ENCODE measurements at regions not wholly inside any gene's neighbourhood (a gene's known extent, or its start where the extent isn't known, plus 50 kb on each side); places are given as distances from the start of the nearest gene placed in this dataset.

GRCh38 chr14:42541535-42542001 lies 934.9 kb downstream of the LRFN5 start:
- no peak for TF ChIP-seq ZNF133 (tag by site-specific recombination; IDR thresholded peaks at IDR 0.05)
- TF ChIP-seq ZNF544 (tag by site-specific recombination; IDR thresholded peaks at IDR 0.05), result no peak
- no peak for TF ChIP-seq ZNF510 (tag by site-specific recombination; IDR thresholded peaks at IDR 0.05; ENCODE audit: insufficient replicate concordance)
- no peak for TF ChIP-seq ZBTB8A (tag by site-specific recombination; IDR thresholded peaks at IDR 0.05)
- TF ChIP-seq ZFP3 (tag by site-specific recombination; IDR thresholded peaks at IDR 0.05; ENCODE audit: low read depth), result no peak
- TF ChIP-seq ZNF664 (tag by site-specific recombination; IDR thresholded peaks at IDR 0.05), result no peak
- TF ChIP-seq, protein P1, sequence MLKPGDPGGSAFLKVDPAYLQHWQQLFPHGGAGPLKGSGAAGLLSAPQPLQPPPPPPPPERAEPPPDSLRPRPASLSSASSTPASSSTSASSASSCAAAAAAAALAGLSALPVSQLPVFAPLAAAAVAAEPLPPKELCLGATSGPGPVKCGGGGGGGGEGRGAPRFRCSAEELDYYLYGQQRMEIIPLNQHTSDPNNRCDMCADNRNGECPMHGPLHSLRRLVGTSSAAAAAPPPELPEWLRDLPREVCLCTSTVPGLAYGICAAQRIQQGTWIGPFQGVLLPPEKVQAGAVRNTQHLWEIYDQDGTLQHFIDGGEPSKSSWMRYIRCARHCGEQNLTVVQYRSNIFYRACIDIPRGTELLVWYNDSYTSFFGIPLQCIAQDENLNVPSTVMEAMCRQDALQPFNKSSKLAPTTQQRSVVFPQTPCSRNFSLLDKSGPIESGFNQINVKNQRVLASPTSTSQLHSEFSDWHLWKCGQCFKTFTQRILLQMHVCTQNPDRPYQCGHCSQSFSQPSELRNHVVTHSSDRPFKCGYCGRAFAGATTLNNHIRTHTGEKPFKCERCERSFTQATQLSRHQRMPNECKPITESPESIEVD (tag by site-specific recombination; IDR thresholded peaks at IDR 0.05), result no peak
- TF ChIP-seq ZNF274 (IDR thresholded peaks at IDR 0.05; ENCODE audit: low read length), result no peak
- no peak for TF ChIP-seq ZNF274 (tag by site-specific recombination; IDR thresholded peaks at IDR 0.05; ENCODE audit: borderline replicate concordance)
- TF ChIP-seq ZNF692 (tag by site-specific recombination; IDR thresholded peaks at IDR 0.05), result no peak
- TF ChIP-seq ZNF645 (tag by site-specific recombination; IDR thresholded peaks at IDR 0.05), result no peak
- no peak for TF ChIP-seq GLIS1 (tag by site-specific recombination; IDR thresholded peaks at IDR 0.05)
- no peak for TF ChIP-seq REST (tag by site-specific recombination; IDR thresholded peaks at IDR 0.05)
- no peak for TF ChIP-seq ZNF16 (tag by site-specific recombination; IDR thresholded peaks at IDR 0.05; ENCODE audit: low read depth)
- Histone ChIP-seq H3K9me3 (ENCODE audit: control insufficient read depth, insufficient read depth, low read depth, low read length) (no peaks in the 10 kb centered on the region; the same call in 1 of the 2 replicates), H3K4me1 (ENCODE audit: control insufficient read depth, insufficient read depth, low read length) (no peaks in the 10 kb centered on the region), H3K27ac (ENCODE audit: extremely low read depth, low read depth, low read length) (no peak overlapping the region), H3K36me3 (ENCODE audit: control insufficient read depth in 2 of 2, insufficient read depth in 1 of 2, low read length in 2 of 2) (no peaks in the 10 kb centered on the region), H3K4me3 (ENCODE audit: low read depth, low read length) (no peak overlapping the region)
- ChIA-PET POLR2A (no interaction called here), CTCF (no interaction called here)

GRCh38 chr14:42535397-42535796 lies 928.7 kb downstream of the LRFN5 start:
- Histone ChIP-seq H3K27ac (ENCODE audit: extremely low read depth, low read depth, low read length) (no peak overlapping the region), H3K4me1 (ENCODE audit: control insufficient read depth, insufficient read depth, low read length) (no peaks in the 10 kb centered on the region), H3K36me3 (ENCODE audit: control insufficient read depth in 2 of 2, insufficient read depth in 1 of 2, low read length in 2 of 2) (no peaks in the 10 kb centered on the region), H3K9me3 (ENCODE audit: control insufficient read depth, insufficient read depth, low read depth, low read length) (no peaks in the 10 kb centered on the region; the same call in 1 of the 2 replicates), H3K4me3 (ENCODE audit: low read depth, low read length) (no peak overlapping the region)
- CTCF ChIA-PET, result no interaction called here
- POLR2A ChIA-PET, result no interaction called here
- no peak for TF ChIP-seq ZNF350 (tag by site-specific recombination; IDR thresholded peaks at IDR 0.05)
- no peak for TF ChIP-seq ZNF555 (tag by site-specific recombination; conservative IDR thresholded peaks at IDR 0.05)
- no peak for TF ChIP-seq ZNF274 (IDR thresholded peaks at IDR 0.05; ENCODE audit: low read length)
- TF ChIP-seq ZNF274 (tag by site-specific recombination; IDR thresholded peaks at IDR 0.05; ENCODE audit: borderline replicate concordance), result no peak
- TF ChIP-seq SP2 (tag by site-specific recombination; IDR thresholded peaks at IDR 0.05), result no peak
- TF ChIP-seq HOXD13 (CRISPR knock-in tag; IDR thresholded peaks at IDR 0.05; ENCODE audit: borderline replicate concordance), result no peak
- TF ChIP-seq, protein P1 (tag by site-specific recombination; IDR thresholded peaks at IDR 0.05), result no peak
- TF ChIP-seq BCL11B (tag by site-specific recombination; IDR thresholded peaks at IDR 0.05; ENCODE audit: low read depth), result no peak
- TF ChIP-seq ZNF621 (tag by site-specific recombination; IDR thresholded peaks at IDR 0.05), result no peak
- no peak for TF ChIP-seq ZNF837 (tag by site-specific recombination; IDR thresholded peaks at IDR 0.05)
- no peak for TF ChIP-seq ZNF571 (tag by site-specific recombination; IDR thresholded peaks at IDR 0.05)
- TF ChIP-seq ZNF335 (tag by site-specific recombination; conservative IDR thresholded peaks at IDR 0.05), result no peak
- TF ChIP-seq ZNF623 (tag by site-specific recombination; IDR thresholded peaks at IDR 0.05), result no peak
- TF ChIP-seq ZNF677 (tag by site-specific recombination; IDR thresholded peaks at IDR 0.05), result no peak
- no peak for TF ChIP-seq ZNF548 (tag by site-specific recombination; IDR thresholded peaks at IDR 0.05)

Data from HEK293 (cell line).